ENCODE measurements at regions not wholly inside any gene's neighbourhood (a gene's known extent, or its start where the extent isn't known, plus 50 kb on each side); places are given as distances from the start of the nearest gene placed in this dataset.

DNA sequence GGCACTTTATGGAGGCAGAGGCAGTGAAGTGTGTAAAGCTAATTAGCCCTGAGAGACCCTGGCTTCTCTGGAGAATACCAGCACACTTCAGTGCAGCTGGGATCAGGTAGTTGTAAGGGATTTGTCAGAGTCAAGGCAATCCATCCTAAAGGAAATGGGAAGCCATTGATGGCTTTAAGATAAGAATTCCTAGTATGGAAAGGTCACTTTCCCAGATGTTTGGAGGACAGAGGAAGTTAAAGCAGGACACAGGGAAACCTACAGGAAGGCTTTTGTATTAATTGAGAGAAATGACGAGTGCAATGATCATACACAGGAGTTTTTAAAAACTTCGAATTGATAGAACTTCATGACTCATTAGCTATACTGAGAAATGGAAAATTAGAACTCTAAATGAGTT, 254.4 kb downstream of the SLC16A7 start:
- no peak for ATAC-seq
- DNase-seq: no peak
- H3K4me3 ChIP-seq: no peak overlapping the region
- intact Hi-C loops (cut with DNase I): no loop called here
- H3K4me1 ChIP-seq: no peaks in the 10 kb centered on the region
- H3K9me3 ChIP-seq: no peaks in the 10 kb centered on the region
- H3K27ac ChIP-seq: no peak overlapping the region
- TF ChIP-seq, protein P1, sequence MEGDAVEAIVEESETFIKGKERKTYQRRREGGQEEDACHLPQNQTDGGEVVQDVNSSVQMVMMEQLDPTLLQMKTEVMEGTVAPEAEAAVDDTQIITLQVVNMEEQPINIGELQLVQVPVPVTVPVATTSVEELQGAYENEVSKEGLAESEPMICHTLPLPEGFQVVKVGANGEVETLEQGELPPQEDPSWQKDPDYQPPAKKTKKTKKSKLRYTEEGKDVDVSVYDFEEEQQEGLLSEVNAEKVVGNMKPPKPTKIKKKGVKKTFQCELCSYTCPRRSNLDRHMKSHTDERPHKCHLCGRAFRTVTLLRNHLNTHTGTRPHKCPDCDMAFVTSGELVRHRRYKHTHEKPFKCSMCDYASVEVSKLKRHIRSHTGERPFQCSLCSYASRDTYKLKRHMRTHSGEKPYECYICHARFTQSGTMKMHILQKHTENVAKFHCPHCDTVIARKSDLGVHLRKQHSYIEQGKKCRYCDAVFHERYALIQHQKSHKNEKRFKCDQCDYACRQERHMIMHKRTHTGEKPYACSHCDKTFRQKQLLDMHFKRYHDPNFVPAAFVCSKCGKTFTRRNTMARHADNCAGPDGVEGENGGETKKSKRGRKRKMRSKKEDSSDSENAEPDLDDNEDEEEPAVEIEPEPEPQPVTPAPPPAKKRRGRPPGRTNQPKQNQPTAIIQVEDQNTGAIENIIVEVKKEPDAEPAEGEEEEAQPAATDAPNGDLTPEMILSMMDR (IDR thresholded peaks at IDR 0.05): no peak
- TF ChIP-seq POLR2A (IDR thresholded peaks at IDR 0.05): no peak
- 81% methylated on average over 2 of the region's 2 CpGs for WGBS (ENCODE audit: insufficient coverage, low coverage, low lambda C conversion rate, missing lambda C conversion rate)
- H3K27me3 ChIP-seq: no peaks in the 10 kb centered on the region
- no peaks in the 10 kb centered on the region for H3K36me3 ChIP-seq

DNA sequence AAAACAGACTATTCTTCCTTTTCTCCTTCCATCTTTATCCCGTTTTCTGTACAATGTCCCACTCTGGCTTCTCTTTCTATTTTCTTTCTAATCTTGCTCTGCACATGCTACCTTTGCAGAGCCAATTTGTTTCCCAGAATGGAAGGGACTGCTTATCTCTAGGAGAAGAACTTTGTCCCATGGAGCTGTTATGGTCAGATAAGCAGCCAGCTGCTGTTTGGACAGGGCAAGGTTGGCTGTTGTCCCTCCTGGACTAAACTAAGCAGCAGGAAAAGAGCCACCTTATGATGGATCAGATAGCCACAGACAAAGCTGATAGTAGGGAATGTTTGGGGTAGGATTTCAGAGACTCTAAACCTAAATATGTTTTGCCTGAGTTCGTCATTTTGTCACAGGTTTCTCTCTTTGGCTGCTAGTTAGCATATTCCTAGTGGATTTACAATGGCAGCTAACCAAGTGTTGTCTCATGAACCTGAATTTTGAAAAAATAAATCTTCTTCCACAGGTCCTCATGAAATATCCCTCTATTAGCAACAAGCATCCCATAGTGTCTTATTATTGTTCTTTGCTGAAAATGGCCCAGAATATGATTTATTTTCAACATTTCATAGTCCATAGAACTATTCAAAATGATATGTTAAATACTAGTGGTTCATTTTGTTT, 262.8 kb downstream of the SLC16A7 start:
- H3K9me3 ChIP-seq: no peaks in the 10 kb centered on the region
- H3K36me3 ChIP-seq: no peaks in the 10 kb centered on the region
- no peak overlapping the region for H3K4me3 ChIP-seq
- H3K27me3 ChIP-seq: no peaks in the 10 kb centered on the region
- intact Hi-C loops (cut with DNase I): no loop called here
- no peak for TF ChIP-seq POLR2A (IDR thresholded peaks at IDR 0.05)
- TF ChIP-seq, protein P1 (IDR thresholded peaks at IDR 0.05): no peak
- peak; percentile 100 for ATAC-seq
- WGBS (ENCODE audit: insufficient coverage, low coverage, low lambda C conversion rate, missing lambda C conversion rate): 17% methylated on average over 2 of the region's 2 CpGs
- peak overlapping the region in 2 of 3 donors; percentile 6 to 24 for H3K27ac ChIP-seq
- H3K4me1 ChIP-seq: peaks cover 0 to 13% (median 6%) of the 10 kb centered on the region in 4 donors
- peak; percentile 59 to 78 (median 71) for DNase-seq

DNA sequence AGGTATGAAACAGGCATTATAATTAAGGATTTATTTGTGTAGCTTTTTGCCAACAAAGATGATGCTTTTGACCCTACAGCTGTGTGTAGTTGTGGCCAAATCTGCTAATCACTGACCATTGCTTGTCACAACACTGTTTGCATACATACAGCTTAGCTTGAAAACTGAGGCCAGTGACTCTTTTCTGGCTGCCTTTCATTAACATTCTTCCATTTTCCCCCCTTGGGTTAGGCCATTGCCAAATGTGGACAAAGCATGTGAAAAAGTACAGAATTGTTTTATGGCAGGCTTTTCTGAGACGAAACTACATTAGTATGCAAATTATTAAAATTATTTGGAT, 263.3 kb downstream of the SLC16A7 start:
- Histone ChIP-seq H3K36me3 (no peaks in the 10 kb centered on the region), H3K9me3 (no peaks in the 10 kb centered on the region), H3K4me1 (peaks cover 0 to 13% (median 6%) of the 10 kb centered on the region in 4 donors), H3K27ac (peak overlapping the region in 1 of 3 donors; percentile 24), H3K4me3 (no peak overlapping the region), H3K27me3 (no peaks in the 10 kb centered on the region)
- intact Hi-C loops (cut with DNase I): no loop called here
- TF ChIP-seq, protein P1 (IDR thresholded peaks at IDR 0.05): no peak
- no peak for TF ChIP-seq POLR2A (IDR thresholded peaks at IDR 0.05)
- ATAC-seq: peak in 2 of 4 donors; percentile 48 to 55
- no peak for DNase-seq
- WGBS (ENCODE audit: insufficient coverage, low coverage, low lambda C conversion rate, missing lambda C conversion rate): 82% methylated on average over 1 of the region's 1 CpG

DNA sequence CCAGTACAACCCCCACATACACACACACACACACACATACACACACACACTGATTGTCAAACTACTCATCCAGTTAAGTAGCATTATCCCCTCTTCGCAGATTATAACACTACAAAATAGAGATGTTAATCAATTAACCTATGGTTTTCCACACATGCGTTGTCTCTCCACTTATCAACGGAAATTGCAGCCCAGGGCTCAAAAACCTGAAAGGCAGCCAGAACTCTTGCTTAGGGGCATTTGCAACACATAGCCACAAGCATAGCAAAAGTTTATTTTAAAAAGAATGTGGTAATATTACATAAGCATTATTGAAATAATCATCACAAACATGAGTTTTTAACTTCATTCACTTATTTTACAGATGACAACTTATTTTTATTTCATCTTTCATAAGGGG, 265.8 kb downstream of the SLC16A7 start:
- ATAC-seq: no peak
- Histone ChIP-seq H3K27ac (no peak overlapping the region), H3K4me3 (no peak overlapping the region), H3K9me3 (no peaks in the 10 kb centered on the region), H3K4me1 (peaks cover 0 to 13% (median 6%) of the 10 kb centered on the region in 4 donors), H3K27me3 (no peaks in the 10 kb centered on the region), H3K36me3 (no peaks in the 10 kb centered on the region)
- 50% methylated on average over 3 of the region's 3 CpGs for WGBS (ENCODE audit: insufficient coverage, low coverage, low lambda C conversion rate, missing lambda C conversion rate)
- no peak for TF ChIP-seq POLR2A (IDR thresholded peaks at IDR 0.05)
- TF ChIP-seq, protein P1 (IDR thresholded peaks at IDR 0.05): no peak
- no peak for DNase-seq
- intact Hi-C loops (cut with DNase I): no loop called here

Data from right lobe of liver (tissue), 6 donors.